ENCODE measurements at regions not wholly inside any gene's neighbourhood (a gene's known extent, or its start where the extent isn't known, plus 50 kb on each side); places are given as distances from the start of the nearest gene placed in this dataset.
"Not testable (repeated sequence)": the region's sequence is repeated elsewhere in the genome, so short reads cannot be mapped to it uniquely, and the experiment has no call there.

GRCh38 chr13:83086948-83087347, 795.3 kb downstream of the SLITRK1 start:
- Histone ChIP-seq H3K4me1 (no peaks in the 10 kb centered on the region), H3K27me3 (ENCODE audit: low read depth) (no peaks in the 10 kb centered on the region), H3K4me3 (no peak overlapping the region), H3K9me3 (no peaks in the 10 kb centered on the region), H3K36me3 (replicated peaks) (no peaks in the 10 kb centered on the region)
- in situ Hi-C loops (cut with MboI; ENCODE audit: low sequenced_read_pairs), result no loop called here
- no peak for DNase-seq (ENCODE audit: low spot score in 2 of 2)

GRCh38 chr13:83086088-83086487, 796.2 kb downstream of the SLITRK1 start:
- no peaks in the 10 kb centered on the region for H3K36me3 ChIP-seq (replicated peaks)
- no peaks in the 10 kb centered on the region for H3K27me3 ChIP-seq (ENCODE audit: low read depth)
- no peak for DNase-seq (ENCODE audit: low spot score in 2 of 2)
- H3K4me3 ChIP-seq, result no peak overlapping the region
- no peaks in the 10 kb centered on the region for H3K9me3 ChIP-seq
- no peaks in the 10 kb centered on the region for H3K4me1 ChIP-seq
- in situ Hi-C loops (cut with MboI; ENCODE audit: low sequenced_read_pairs), result no loop called here

- no peaks in the 10 kb centered on the region for H3K4me1 ChIP-seq
- no peak for DNase-seq (ENCODE audit: low spot score in 2 of 2)
- no peaks in the 10 kb centered on the region for H3K27me3 ChIP-seq (ENCODE audit: low read depth)
- H3K4me3 ChIP-seq, result no peak overlapping the region
- H3K36me3 ChIP-seq (replicated peaks), result no peaks in the 10 kb centered on the region
- in situ Hi-C loops (cut with MboI; ENCODE audit: low sequenced_read_pairs), result no loop called here
- H3K9me3 ChIP-seq, result no peaks in the 10 kb centered on the region
Measured at GRCh38 chr13:83085186-83085900, 796.9 kb downstream of the SLITRK1 start.

- H3K9me3 ChIP-seq, result no peaks in the 10 kb centered on the region
- H3K4me3 ChIP-seq, result no peak overlapping the region
- in situ Hi-C loops (cut with MboI; ENCODE audit: low sequenced_read_pairs), result no loop called here
Measured at GRCh38 chr13:83077499-83077898, 804.8 kb downstream of the SLITRK1 start.

GRCh38 chr13:83073930-83074329, 808.3 kb downstream of the SLITRK1 start:
- H3K4me3 ChIP-seq; H3K36me3 ChIP-seq (replicated peaks); H3K27me3 ChIP-seq (ENCODE audit: low read depth); H3K4me1 ChIP-seq; in situ Hi-C loops (cut with MboI; ENCODE audit: low sequenced_read_pairs); H3K9me3 ChIP-seq; DNase-seq (ENCODE audit: low spot score in 2 of 2): not testable (repeated sequence)

More at GRCh38 chr13:83077499-83077898, 804.8 kb downstream of the SLITRK1 start:
- peaks cover 4% of the 10 kb centered on the region; the same call in 1 of the 2 replicates for H3K4me1 ChIP-seq
- no peaks in the 10 kb centered on the region for H3K36me3 ChIP-seq (replicated peaks)
- DNase-seq (ENCODE audit: low spot score in 2 of 2), result no peak
- no peaks in the 10 kb centered on the region for H3K27me3 ChIP-seq (ENCODE audit: low read depth)

- DNase-seq (ENCODE audit: low spot score in 2 of 2), result no peak
- Histone ChIP-seq H3K27me3 (ENCODE audit: low read depth) (no peaks in the 10 kb centered on the region), H3K36me3 (replicated peaks) (no peaks in the 10 kb centered on the region), H3K4me1 (no peaks in the 10 kb centered on the region), H3K9me3 (no peaks in the 10 kb centered on the region), H3K4me3 (no peak overlapping the region)
- in situ Hi-C loops (cut with MboI; ENCODE audit: low sequenced_read_pairs), result no loop called here
Measured at GRCh38 chr13:83065108-83065507, 817.2 kb downstream of the SLITRK1 start.

GRCh38 chr13:83057119-83057518, 825.2 kb downstream of the SLITRK1 start:
- H3K4me1 ChIP-seq, result no peaks in the 10 kb centered on the region
- no peaks in the 10 kb centered on the region for H3K27me3 ChIP-seq (ENCODE audit: low read depth)
- no peaks in the 10 kb centered on the region for H3K9me3 ChIP-seq
- no peak overlapping the region for H3K4me3 ChIP-seq
- no peak for DNase-seq (ENCODE audit: low spot score in 2 of 2)
- no peaks in the 10 kb centered on the region for H3K36me3 ChIP-seq (replicated peaks)
- in situ Hi-C loops (cut with MboI; ENCODE audit: low sequenced_read_pairs), result no loop called here

GRCh38 chr13:83056269-83056668, 826.0 kb downstream of the SLITRK1 start:
- H3K27me3 ChIP-seq (ENCODE audit: low read depth), result no peaks in the 10 kb centered on the region
- no peak overlapping the region for H3K4me3 ChIP-seq
- H3K4me1 ChIP-seq, result no peaks in the 10 kb centered on the region
- H3K9me3 ChIP-seq, result no peaks in the 10 kb centered on the region
- no peaks in the 10 kb centered on the region for H3K36me3 ChIP-seq (replicated peaks)
- no peak for DNase-seq (ENCODE audit: low spot score in 2 of 2)
- in situ Hi-C loops (cut with MboI; ENCODE audit: low sequenced_read_pairs), result no loop called here

GRCh38 chr13:83048419-83048818, 833.9 kb downstream of the SLITRK1 start:
- Histone ChIP-seq H3K9me3 (no peaks in the 10 kb centered on the region), H3K27me3 (ENCODE audit: low read depth) (no peaks in the 10 kb centered on the region), H3K36me3 (replicated peaks) (no peaks in the 10 kb centered on the region), H3K4me1 (no peaks in the 10 kb centered on the region), H3K4me3 (no peak overlapping the region)
- no peak for DNase-seq (ENCODE audit: low spot score in 2 of 2)
- in situ Hi-C loops (cut with MboI; ENCODE audit: low sequenced_read_pairs), result no loop called here

- Histone ChIP-seq H3K4me3 (no peak overlapping the region), H3K36me3 (replicated peaks) (no peaks in the 10 kb centered on the region), H3K9me3 (no peaks in the 10 kb centered on the region), H3K27me3 (ENCODE audit: low read depth) (no peaks in the 10 kb centered on the region), H3K4me1 (no peaks in the 10 kb centered on the region)
- no peak for DNase-seq (ENCODE audit: low spot score in 2 of 2)
- in situ Hi-C loops (cut with MboI; ENCODE audit: low sequenced_read_pairs), result no loop called here
Measured at GRCh38 chr13:83024955-83025594, 857.2 kb downstream of the SLITRK1 start.

- no peaks in the 10 kb centered on the region for H3K9me3 ChIP-seq
- H3K27me3 ChIP-seq (ENCODE audit: low read depth), result no peaks in the 10 kb centered on the region
- in situ Hi-C loops (cut with MboI; ENCODE audit: low sequenced_read_pairs), result no loop called here
- no peak for DNase-seq (ENCODE audit: low spot score in 2 of 2)
- H3K36me3 ChIP-seq (replicated peaks), result no peaks in the 10 kb centered on the region
- H3K4me1 ChIP-seq, result no peaks in the 10 kb centered on the region
- no peak overlapping the region for H3K4me3 ChIP-seq
Measured at GRCh38 chr13:83024232-83024631, 858.0 kb downstream of the SLITRK1 start.

- Histone ChIP-seq H3K4me3 (no peak overlapping the region), H3K27me3 (ENCODE audit: low read depth) (no peaks in the 10 kb centered on the region), H3K9me3 (no peaks in the 10 kb centered on the region), H3K4me1 (no peaks in the 10 kb centered on the region), H3K36me3 (replicated peaks) (no peaks in the 10 kb centered on the region)
- no peak for DNase-seq (ENCODE audit: low spot score in 2 of 2)
- in situ Hi-C loops (cut with MboI; ENCODE audit: low sequenced_read_pairs), result no loop called here
Measured at GRCh38 chr13:83019986-83020385, 862.3 kb downstream of the SLITRK1 start.

- in situ Hi-C loops (cut with MboI; ENCODE audit: low sequenced_read_pairs), result no loop called here
- no peaks in the 10 kb centered on the region for H3K4me1 ChIP-seq
- H3K27me3 ChIP-seq (ENCODE audit: low read depth), result no peaks in the 10 kb centered on the region
- H3K4me3 ChIP-seq, result no peak overlapping the region
- H3K36me3 ChIP-seq (replicated peaks), result no peaks in the 10 kb centered on the region
- no peak for DNase-seq (ENCODE audit: low spot score in 2 of 2)
- H3K9me3 ChIP-seq, result no peaks in the 10 kb centered on the region
Measured at GRCh38 chr13:83009987-83010386, 872.3 kb downstream of the SLITRK1 start.

- in situ Hi-C loops (cut with MboI; ENCODE audit: low sequenced_read_pairs), result no loop called here
- DNase-seq (ENCODE audit: low spot score in 2 of 2), result no peak
- no peaks in the 10 kb centered on the region for H3K4me1 ChIP-seq
- H3K36me3 ChIP-seq (replicated peaks), result no peaks in the 10 kb centered on the region
- H3K27me3 ChIP-seq (ENCODE audit: low read depth), result no peaks in the 10 kb centered on the region
- no peak overlapping the region for H3K4me3 ChIP-seq
- no peaks in the 10 kb centered on the region for H3K9me3 ChIP-seq
Measured at GRCh38 chr13:83008212-83008929, 873.9 kb downstream of the SLITRK1 start.

All from HAP-1 (cell line).